Small intestine (tissue), 7 donors: ENCODE measurements at regions not wholly inside any gene's neighbourhood (a gene's known extent, or its start where the extent isn't known, plus 50 kb on each side); places are given as distances from the start of the nearest gene placed in this dataset.

ENCODE experiments used
- DNase-seq, 2 donors: peaks; one replicate each; pipeline versions ENCODE4 v3.0.0 to v3.0.0-alpha.2; 2013
- FAIRE-seq: peaks from 2 replicates; lab custom pipeline; 2012; peaks lifted over from hg19 to GRCh38; lab: Jason Lieb, UNC
- H3K27ac ChIP-seq, 3 donors: one replicate each; pipeline ENCODE4 v1.5.1; 2013; ENCODE audit warnings: low read length in 2 of 3, mild to moderate bottlenecking in 2 of 3, control low read depth in 1 of 3, inconsistent platforms in 1 of 3, low read depth in 1 of 3, moderate library complexity in 1 of 3
- H3K27me3 ChIP-seq, 3 donors: one replicate each; pipeline ENCODE4 v1.6.1; 2013; ENCODE audit warnings: low read length in 3 of 3, inconsistent platforms in 1 of 3; ENCODE audit not compliant: control insufficient read depth in 3 of 3, insufficient read depth in 3 of 3
- H3K36me3 ChIP-seq, 3 donors: one replicate each; pipeline ENCODE4 v1.6.1; 2013; ENCODE audit warnings: low read length in 3 of 3, inconsistent platforms in 1 of 3, low read depth in 1 of 3, mild to moderate bottlenecking in 1 of 3, moderate library complexity in 1 of 3; ENCODE audit not compliant: control insufficient read depth in 3 of 3, insufficient read depth in 2 of 3
- H3K4me1 ChIP-seq, 3 donors: one replicate each; pipeline ENCODE4 v1.6.1; 2013; ENCODE audit warnings: low read length in 2 of 3, inconsistent platforms in 1 of 3, low read depth in 1 of 3, mild to moderate bottlenecking in 1 of 3, moderate library complexity in 1 of 3; ENCODE audit not compliant: control insufficient read depth in 3 of 3, insufficient read depth in 2 of 3
- H3K4me3 ChIP-seq, 3 donors: one replicate each; pipeline ENCODE4 v1.5.1; 2013; ENCODE audit warnings: low read length in 3 of 3, control low read depth in 1 of 3, inconsistent platforms in 1 of 3, low read depth in 1 of 3, mild to moderate bottlenecking in 1 of 3, moderate library complexity in 1 of 3
- H3K9me3 ChIP-seq, 2 donors: one replicate each; pipeline ENCODE4 v1.6.1; 2013; ENCODE audit warnings: low read depth in 1 of 2, low read length in 1 of 2; ENCODE audit not compliant: control insufficient read depth in 2 of 2, insufficient read depth in 1 of 2
- WGBS, 3 donors: extraction: QIAGEN DNeasy Blood & Tissue Kit; methylation state at CpG; one replicate each; pipeline ENCODE4 v1.1.7; 2013; 5-methylcytosine and 5-hydroxymethylcytosine counted together
- donor health status: healthy with polysubstance abuse.
- donor health status: control.
- donor health status: control.
- donor health status: Bipolar disorder and iron deficiency.
- donor health status: healthy.

DNA sequence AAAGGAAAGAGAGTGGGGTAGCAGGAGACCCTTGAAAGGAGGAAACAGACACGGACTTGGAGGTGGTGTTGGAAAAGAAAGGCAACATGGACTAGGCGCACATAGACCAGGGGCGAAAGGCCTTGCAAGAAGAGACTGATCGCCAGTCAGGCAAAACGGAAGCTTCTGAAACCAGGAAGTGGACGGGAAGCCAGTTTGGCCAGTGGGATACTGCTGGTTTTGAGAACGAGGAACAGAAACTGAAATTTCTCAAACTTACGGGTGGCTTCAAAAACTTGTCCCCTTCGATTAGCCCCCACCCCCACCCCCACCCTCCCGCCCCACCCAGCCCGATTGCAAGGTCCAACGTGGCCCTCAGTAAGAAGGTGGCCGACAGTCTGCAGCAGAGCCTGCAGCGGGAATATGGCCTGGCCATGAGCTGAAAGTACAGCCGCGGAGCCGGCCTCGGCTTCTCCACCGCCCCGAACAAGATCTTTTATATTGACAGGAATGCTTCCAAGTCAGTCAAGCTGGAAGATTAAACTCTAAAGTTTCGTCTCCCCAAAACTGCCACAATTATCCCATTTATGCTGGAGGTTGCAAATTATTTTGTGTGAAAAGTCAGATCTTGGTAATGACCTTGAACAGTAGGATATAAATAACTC lies 364.7 kb downstream of the BCAT1 start:
- Histone ChIP-seq H3K27ac (no peak overlapping the region), H3K9me3 (peaks cover 0 to 4% of the 10 kb centered on the region in 2 donors), H3K36me3 (no peaks in the 10 kb centered on the region), H3K4me3 (no peak overlapping the region), H3K27me3 (no peaks in the 10 kb centered on the region), H3K4me1 (no peaks in the 10 kb centered on the region)
- no peak for FAIRE-seq
- 88 to 93% (median 91%) methylated on average over 20 to 21 of the region's 21 CpGs for WGBS, 3 donors
- DNase-seq = no peak

DNA sequence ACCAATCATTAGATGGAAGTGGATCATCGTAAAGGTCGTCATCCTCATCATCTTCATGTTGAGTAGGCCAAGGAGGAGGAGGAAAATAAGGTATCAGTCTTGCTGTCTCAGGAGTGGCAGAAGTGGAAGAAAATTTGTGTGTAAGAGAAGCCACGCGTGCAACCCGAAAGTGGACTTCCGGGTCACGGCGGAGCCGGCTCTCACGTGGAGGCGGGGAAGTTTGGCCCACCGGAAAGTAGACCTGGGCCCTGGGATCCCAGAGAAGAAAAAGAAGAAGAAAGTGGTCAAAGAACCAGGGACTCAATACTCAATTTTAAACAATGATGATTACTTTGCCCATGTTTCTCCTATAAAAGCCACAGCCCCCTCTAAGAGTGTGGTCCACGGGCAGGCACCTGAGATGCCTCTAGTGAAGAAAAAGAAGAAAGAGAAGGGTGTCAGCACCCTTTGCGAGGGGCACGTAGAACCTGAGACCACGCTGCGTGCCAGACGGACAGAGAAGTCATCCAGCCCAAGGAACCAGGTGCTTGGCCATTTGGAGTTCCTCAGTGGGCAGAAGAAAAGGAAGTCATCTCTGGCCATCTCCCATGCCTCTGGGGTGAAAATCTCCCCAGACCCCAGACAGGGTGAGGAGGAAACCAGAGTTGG lies 365.8 kb downstream of the BCAT1 start:
- DNase-seq = no peak
- no peaks in the 10 kb centered on the region for H3K27me3 ChIP-seq
- H3K4me1 ChIP-seq = no peaks in the 10 kb centered on the region
- WGBS, 3 donors = 94 to 98% (median 96%) methylated on average over 18 of the region's 18 CpGs
- no peak overlapping the region for H3K4me3 ChIP-seq
- peaks cover 0 to 4% of the 10 kb centered on the region in 2 donors for H3K9me3 ChIP-seq
- no peaks in the 10 kb centered on the region for H3K36me3 ChIP-seq
- FAIRE-seq = no peak
- no peak overlapping the region for H3K27ac ChIP-seq

DNA sequence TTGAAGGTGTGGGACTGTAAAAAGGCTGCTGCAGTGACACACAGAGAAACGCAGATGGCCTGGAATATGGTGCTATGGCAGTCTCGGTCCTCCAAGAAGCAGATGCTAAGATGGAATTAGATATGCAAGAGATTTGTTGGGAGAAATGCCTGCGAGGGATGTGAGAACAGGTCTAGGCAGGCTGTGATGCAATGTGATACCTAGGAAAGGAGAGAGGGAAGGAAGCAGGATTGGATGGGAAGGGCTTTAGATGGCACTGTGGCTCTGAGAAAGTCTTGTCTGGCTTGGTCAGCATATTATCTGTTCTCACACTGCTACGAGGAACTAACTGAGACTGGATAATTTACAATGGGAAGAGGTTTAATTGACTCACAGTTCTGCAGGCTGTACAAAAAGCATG lies 374.4 kb downstream of the BCAT1 start:
- DNase-seq = no peak
- Histone ChIP-seq H3K4me1 (no peaks in the 10 kb centered on the region), H3K9me3 (no peaks in the 10 kb centered on the region), H3K27me3 (peaks cover 0 to 2% (median 0%) of the 10 kb centered on the region in 3 donors), H3K27ac (no peak overlapping the region), H3K36me3 (no peaks in the 10 kb centered on the region), H3K4me3 (no peak overlapping the region)
- 77 to 88% (median 77%) methylated on average over 4 of the region's 4 CpGs for WGBS, 3 donors
- FAIRE-seq = no peak

DNA sequence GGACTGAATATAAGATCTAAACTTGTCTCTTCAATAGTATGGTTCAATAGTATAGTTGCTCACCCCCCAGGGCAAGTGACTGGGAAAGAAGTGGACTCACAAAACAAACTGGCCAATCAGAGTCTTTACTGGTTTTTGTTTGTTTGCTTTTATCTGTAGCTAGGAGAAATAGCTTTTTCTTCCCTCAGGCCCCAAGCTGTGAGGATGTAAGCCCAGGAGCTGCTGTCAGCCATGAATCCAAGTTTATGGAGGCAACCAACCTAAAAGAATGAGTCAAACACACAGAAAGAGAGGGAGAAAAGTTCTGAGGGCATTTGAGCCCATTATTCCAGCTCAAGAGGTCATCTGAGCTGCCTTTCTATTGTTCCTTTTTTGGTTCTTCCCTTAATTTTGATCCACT lies 375.3 kb downstream of the BCAT1 start:
- FAIRE-seq (no peak), DNase-seq (no peak)
- no peaks in the 10 kb centered on the region for H3K36me3 ChIP-seq
- H3K27ac ChIP-seq = no peak overlapping the region
- no peaks in the 10 kb centered on the region for H3K4me1 ChIP-seq
- no peak overlapping the region for H3K4me3 ChIP-seq
- no peaks in the 10 kb centered on the region for H3K9me3 ChIP-seq
- H3K27me3 ChIP-seq = peaks cover 0 to 2% (median 0%) of the 10 kb centered on the region in 3 donors

DNA sequence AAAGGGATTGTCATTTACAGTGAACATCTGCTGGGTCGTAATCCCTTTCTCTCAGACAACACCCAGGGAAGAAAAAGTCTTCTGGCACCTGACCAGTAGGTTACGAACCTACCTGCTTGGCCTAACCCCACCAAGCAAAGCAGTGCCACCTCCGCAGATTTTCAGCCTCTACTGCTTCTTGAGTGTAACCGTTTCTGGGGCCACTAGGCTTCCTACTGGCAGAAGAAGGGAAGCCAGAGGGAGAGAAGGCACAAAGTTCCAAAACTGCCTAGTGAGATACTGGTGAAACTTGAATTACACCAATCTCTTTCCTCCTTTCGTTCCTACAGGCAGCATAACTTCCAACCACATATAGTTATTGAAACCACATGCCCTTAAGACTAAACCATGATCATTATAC lies 383.6 kb downstream of the BCAT1 start:
- H3K36me3 ChIP-seq = no peaks in the 10 kb centered on the region
- 54 to 82% (median 65%) methylated on average over 5 of the region's 5 CpGs for WGBS, 3 donors
- H3K4me3 ChIP-seq = no peak overlapping the region
- H3K27ac ChIP-seq = no peak overlapping the region
- H3K27me3 ChIP-seq = peaks cover 2 to 45% (median 4%) of the 10 kb centered on the region in 3 donors
- peaks cover 0 to 4% (median 0%) of the 10 kb centered on the region in 3 donors for H3K4me1 ChIP-seq
- H3K9me3 ChIP-seq = no peaks in the 10 kb centered on the region
- FAIRE-seq (no peak), DNase-seq (no peak)

DNA sequence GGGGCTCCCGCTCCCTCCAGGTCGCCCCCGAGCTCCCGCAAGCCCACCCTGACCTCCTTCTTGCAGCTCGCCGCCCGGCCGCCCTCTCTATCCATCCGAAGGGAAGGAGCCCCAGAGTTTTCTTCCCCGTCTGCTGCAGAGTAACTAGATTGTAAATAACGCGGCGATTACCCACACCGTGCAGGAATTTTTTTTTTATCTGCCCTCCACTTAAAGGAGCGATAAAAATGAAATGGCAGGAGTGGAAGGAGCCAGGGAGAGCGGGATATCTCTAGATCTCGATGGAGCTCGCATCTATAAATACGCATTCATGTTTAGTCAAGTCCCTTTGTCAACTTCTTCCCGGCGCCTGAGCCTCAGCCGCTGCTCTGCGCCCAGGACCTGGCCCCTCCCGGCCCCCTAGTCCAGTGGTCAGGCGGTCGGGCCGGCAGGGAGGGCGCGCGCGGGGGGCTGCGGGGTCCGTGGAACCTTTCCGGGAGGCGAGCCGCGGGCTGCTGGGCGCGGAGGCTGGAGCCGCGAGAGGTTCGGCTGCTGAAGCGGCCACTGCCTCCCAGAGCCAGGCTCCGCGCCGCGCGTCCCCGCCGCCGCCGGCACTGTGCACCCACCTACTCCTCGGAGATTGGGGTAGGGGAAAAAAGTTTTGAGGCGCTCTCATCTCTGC lies 386.0 kb downstream of the BCAT1 start:
- peak overlapping the region in 2 of 3 donors; percentile 40 for H3K27ac ChIP-seq

DNA sequence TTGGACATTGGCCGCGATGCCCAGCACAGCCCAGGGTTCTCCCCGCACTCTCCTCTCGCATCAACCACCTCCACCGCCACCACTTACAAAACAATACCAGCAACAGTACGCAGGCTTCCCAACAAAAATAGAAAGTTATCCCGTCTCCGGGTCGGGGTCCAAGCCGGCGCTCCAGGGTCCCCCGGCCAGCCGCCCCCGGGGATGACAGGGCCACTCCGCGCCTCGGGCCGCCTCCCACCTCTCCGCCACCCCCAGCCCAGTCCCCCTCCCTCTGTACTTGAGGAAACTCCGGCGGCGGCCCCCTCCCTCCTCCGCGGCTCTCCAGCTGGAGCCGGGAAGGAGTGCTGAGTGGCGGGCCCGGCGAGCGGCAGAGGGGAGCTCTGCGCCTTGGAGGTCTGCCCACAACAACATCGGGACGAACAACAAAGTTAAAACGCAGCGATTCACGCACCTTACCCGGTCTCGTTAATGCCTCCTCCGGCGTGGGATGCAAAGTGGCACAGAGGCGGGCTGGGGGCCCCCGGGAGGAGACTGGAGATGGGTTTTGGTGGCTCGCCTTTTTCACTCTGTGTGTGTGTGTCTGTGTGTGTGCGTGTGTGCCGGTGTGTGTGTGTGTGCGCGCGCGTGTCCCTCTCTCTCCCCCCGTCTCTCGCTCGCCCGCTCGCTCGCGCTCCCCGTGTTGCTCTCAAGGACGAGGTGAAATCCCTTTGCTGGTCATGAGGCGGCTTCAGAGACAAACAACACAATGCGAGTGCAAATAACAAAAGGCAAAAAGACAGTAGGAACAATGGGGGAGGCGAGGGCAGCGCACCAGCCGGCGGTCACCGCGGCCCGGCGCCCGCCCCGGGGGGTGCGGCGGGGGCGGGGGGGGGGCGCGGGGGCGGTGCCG lies 386.8 kb downstream of the BCAT1 start:
- peak overlapping the region; percentile 52 to 69 (median 69) for H3K4me3 ChIP-seq
- WGBS, 3 donors = 0 to 1% (median 0%) methylated on average over 62 to 75 of the region's 76 CpGs
- peak overlapping the region; percentile 17 to 90 (median 78) for H3K27ac ChIP-seq
- H3K36me3 ChIP-seq = no peaks in the 10 kb centered on the region
- DNase-seq = peak in 1 of 2 donors; percentile 60
- H3K9me3 ChIP-seq = no peaks in the 10 kb centered on the region
- peaks cover 2 to 45% (median 4%) of the 10 kb centered on the region in 3 donors for H3K27me3 ChIP-seq
- peaks cover 0 to 4% (median 0%) of the 10 kb centered on the region in 3 donors for H3K4me1 ChIP-seq
- FAIRE-seq = no peak

More for the DNA sequence above, 386.0 kb downstream of the BCAT1 start:
- Histone ChIP-seq H3K9me3 (no peaks in the 10 kb centered on the region), H3K27me3 (peaks cover 2 to 45% (median 4%) of the 10 kb centered on the region in 3 donors), H3K36me3 (no peaks in the 10 kb centered on the region), H3K4me3 (peak overlapping the region; percentile 52 to 69 (median 69)), H3K4me1 (peaks cover 0 to 4% (median 0%) of the 10 kb centered on the region in 3 donors)
- FAIRE-seq (no peak), DNase-seq (peak in 1 of 2 donors; percentile 43)
- WGBS, 3 donors = 1% methylated on average over 30 to 54 of the region's 54 CpGs

DNA sequence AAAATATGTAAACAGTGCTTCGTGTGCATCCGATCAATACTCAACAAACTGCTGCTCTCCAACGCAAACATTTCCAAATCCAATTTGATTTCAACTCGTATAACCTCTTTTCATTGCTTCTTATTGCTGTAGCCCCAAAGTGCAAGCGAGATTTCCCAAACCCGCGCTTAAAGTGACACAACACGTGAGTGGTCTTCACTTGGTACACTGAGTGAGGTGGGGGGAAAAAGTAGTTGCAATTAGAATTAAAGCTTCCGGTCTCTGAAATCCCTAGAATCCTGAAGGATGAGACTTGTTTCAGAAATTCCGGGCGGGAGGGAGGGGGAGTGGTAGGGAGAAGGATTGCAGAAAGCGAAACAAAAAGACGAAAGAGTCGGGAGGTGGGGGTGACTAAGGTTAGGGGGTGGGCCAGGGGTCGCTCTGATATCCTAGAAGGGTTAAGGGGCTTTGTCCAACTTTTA lies 387.5 kb downstream of the BCAT1 start:
- H3K27me3 ChIP-seq = peaks cover 2 to 45% (median 4%) of the 10 kb centered on the region in 3 donors

More for the DNA sequence above, 387.5 kb downstream of the BCAT1 start:
- DNase-seq = no peak
- peak overlapping the region; percentile 52 to 69 (median 69) for H3K4me3 ChIP-seq
- no peaks in the 10 kb centered on the region for H3K9me3 ChIP-seq
- peak overlapping the region; percentile 17 to 90 (median 78) for H3K27ac ChIP-seq
- WGBS, 3 donors = 1 to 2% (median 1%) methylated on average over 15 of the region's 15 CpGs
- no peaks in the 10 kb centered on the region for H3K36me3 ChIP-seq
- FAIRE-seq = no peak
- peaks cover 0 to 4% (median 0%) of the 10 kb centered on the region in 3 donors for H3K4me1 ChIP-seq
